ENCODE measurements at regions not wholly inside any gene's neighbourhood (a gene's known extent, or its start where the extent isn't known, plus 50 kb on each side); places are given as distances from the start of the nearest gene placed in this dataset.
"Not testable (repeated sequence)": the region's sequence is repeated elsewhere in the genome, so short reads cannot be mapped to it uniquely, and the experiment has no call there.

- no peak for DNase-seq
Measured at GRCh38 chr20:12913781-12914443, 94.9 kb upstream of the SPTLC3 start.

- no peak for DNase-seq
Measured at GRCh38 chr20:12914804-12915203, 94.0 kb upstream of the SPTLC3 start.

- no peak for DNase-seq
Measured at GRCh38 chr20:12916699-12917098, 92.1 kb upstream of the SPTLC3 start.

GRCh38 chr20:12924126-12924525 is 84.6 kb upstream of the SPTLC3 start:
- no peak for DNase-seq

GRCh38 chr20:12925210-12925755 is 83.5 kb upstream of the SPTLC3 start:
- DNase-seq: peak; percentile 16

GRCh38 chr20:12925863-12926793 is 82.6 kb upstream of the SPTLC3 start:
- DNase-seq: no peak

- no peak for DNase-seq
Measured at GRCh38 chr20:12927489-12927888, 81.3 kb upstream of the SPTLC3 start.

- no peak for DNase-seq
Measured at GRCh38 chr20:12928358-12928754, 80.4 kb upstream of the SPTLC3 start.

GRCh38 chr20:12928755-12929401 is 79.9 kb upstream of the SPTLC3 start:
- no peak for DNase-seq

GRCh38 chr20:12936020-12936419 is 72.8 kb upstream of the SPTLC3 start:
- DNase-seq: no peak

GRCh38 chr20:12936524-12936923 is 72.2 kb upstream of the SPTLC3 start:
- no peak for DNase-seq

- DNase-seq: no peak
Measured at GRCh38 chr20:12941025-12941424, 67.7 kb upstream of the SPTLC3 start.

GRCh38 chr20:12942123-12942522 is 66.6 kb upstream of the SPTLC3 start:
- no peak for DNase-seq

- DNase-seq: no peak
Measured at GRCh38 chr20:12946789-12947188, 62.0 kb upstream of the SPTLC3 start.

GRCh38 chr20:12947691-12948090 is 61.1 kb upstream of the SPTLC3 start:
- no peak for DNase-seq

GRCh38 chr20:12949429-12949980 is 59.3 kb upstream of the SPTLC3 start:
- DNase-seq: no peak

GRCh38 chr20:12954254-12954653 is 54.5 kb upstream of the SPTLC3 start:
- DNase-seq: not testable (repeated sequence)

GRCh38 chr20:12955611-12956010 is 53.2 kb upstream of the SPTLC3 start:
- no peak for DNase-seq

- DNase-seq: no peak
Measured at GRCh38 chr20:12956303-12956702, 52.5 kb upstream of the SPTLC3 start.

- DNase-seq: no peak
Measured at GRCh38 chr20:12957968-12958367, 50.8 kb upstream of the SPTLC3 start.

All from occipital lobe (tissue), 1 donor.